HL-60 (cell line): ENCODE measurements at regions not wholly inside any gene's neighbourhood (a gene's known extent, or its start where the extent isn't known, plus 50 kb on each side); places are given as distances from the start of the nearest gene placed in this dataset.

ENCODE experiments used
- DNase-seq, 2 experiments: peaks; one replicate each; pipeline ENCODE4 v3.0.0-alpha.2; 2010 to 2020; ENCODE audit warnings: low read depth in 1 of 2, low spot score in 1 of 2
- H3K27ac ChIP-seq: fragments of 250-450 bp; sonication (Bioruptor Pico); replicated peaks from 2 replicates; pipeline ENCODE4 v1.5.1; 2020; ENCODE audit warnings: mild to moderate bottlenecking, moderate library complexity
- H3K27me3 ChIP-seq: fragments of 250-450 bp; sonication (Bioruptor Pico); 2 replicates; pipeline ENCODE4 v1.5.1; 2021; ENCODE audit warnings: mild to moderate bottlenecking, moderate library complexity; ENCODE audit not compliant: insufficient read depth, poor library complexity, severe bottlenecking
- H3K4me3 ChIP-seq: replicated peaks from 2 replicates; pipeline ENCODE4 v1.5.1; 2011; ENCODE audit warnings: mild to moderate bottlenecking, control low read depth, low read length; ENCODE audit not compliant: insufficient read depth
- GABPA ChIP-seq: IDR thresholded peaks from 2 replicates; pipeline ENCODE4 v1.6.1; 2012; ENCODE audit warnings: low read depth
- POLR2AphosphoS5 ChIP-seq: IDR thresholded peaks from 2 replicates; pipeline ENCODE4 v1.6.1; 2012; ENCODE audit warnings: low read depth
- SPI1 ChIP-seq: IDR thresholded peaks from 2 replicates; pipeline ENCODE4 v1.6.1; 2012; ENCODE audit warnings: low read depth, mild to moderate bottlenecking, borderline replicate concordance
- TF ChIP-seq, protein P1 (sequence below): IDR thresholded peaks from one replicate; pipeline ENCODE4 v1.5.1; 2011; ENCODE audit warnings: low read length, control low read depth, inconsistent platforms; ENCODE audit not compliant: insufficient read depth
- TF ChIP-seq, protein P2 (sequence below): IDR thresholded peaks from 2 replicates; pipeline ENCODE4 v1.6.1; 2012; ENCODE audit warnings: low read depth; ENCODE audit not compliant: insufficient replicate concordance

DNA sequence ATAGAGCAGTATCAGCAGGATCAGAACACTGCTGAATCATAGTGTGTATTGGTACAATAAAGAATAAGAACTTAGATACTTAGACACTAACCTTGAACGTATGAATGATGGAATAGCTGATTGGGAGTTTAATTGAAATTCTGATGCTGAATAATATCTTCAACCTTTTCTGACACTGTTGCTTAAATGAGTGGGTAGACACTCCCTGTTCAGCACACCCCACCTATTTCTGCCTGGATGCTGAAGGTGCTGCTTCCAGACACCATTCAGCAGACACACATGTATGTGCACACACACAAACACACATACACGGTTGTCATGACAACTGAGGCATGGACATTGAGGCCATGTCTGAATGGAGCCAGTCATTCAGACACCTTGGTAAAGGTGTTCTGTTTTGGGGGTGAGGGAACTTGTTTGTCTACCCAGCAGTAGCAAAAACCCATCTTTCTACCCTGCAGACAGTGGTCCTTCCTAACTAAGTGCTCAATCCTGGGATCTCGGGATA lies 54.3 kb downstream of the TMEM215 start:
- no peak overlapping the region for H3K4me3 ChIP-seq
- H3K27ac ChIP-seq: no peak overlapping the region
- DNase-seq: no peak
- TF ChIP-seq SPI1 (no peak), GABPA (no peak), POLR2AphosphoS5 (no peak)
- TF ChIP-seq, protein P1, sequence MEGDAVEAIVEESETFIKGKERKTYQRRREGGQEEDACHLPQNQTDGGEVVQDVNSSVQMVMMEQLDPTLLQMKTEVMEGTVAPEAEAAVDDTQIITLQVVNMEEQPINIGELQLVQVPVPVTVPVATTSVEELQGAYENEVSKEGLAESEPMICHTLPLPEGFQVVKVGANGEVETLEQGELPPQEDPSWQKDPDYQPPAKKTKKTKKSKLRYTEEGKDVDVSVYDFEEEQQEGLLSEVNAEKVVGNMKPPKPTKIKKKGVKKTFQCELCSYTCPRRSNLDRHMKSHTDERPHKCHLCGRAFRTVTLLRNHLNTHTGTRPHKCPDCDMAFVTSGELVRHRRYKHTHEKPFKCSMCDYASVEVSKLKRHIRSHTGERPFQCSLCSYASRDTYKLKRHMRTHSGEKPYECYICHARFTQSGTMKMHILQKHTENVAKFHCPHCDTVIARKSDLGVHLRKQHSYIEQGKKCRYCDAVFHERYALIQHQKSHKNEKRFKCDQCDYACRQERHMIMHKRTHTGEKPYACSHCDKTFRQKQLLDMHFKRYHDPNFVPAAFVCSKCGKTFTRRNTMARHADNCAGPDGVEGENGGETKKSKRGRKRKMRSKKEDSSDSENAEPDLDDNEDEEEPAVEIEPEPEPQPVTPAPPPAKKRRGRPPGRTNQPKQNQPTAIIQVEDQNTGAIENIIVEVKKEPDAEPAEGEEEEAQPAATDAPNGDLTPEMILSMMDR: no peak
- TF ChIP-seq, protein P2, sequence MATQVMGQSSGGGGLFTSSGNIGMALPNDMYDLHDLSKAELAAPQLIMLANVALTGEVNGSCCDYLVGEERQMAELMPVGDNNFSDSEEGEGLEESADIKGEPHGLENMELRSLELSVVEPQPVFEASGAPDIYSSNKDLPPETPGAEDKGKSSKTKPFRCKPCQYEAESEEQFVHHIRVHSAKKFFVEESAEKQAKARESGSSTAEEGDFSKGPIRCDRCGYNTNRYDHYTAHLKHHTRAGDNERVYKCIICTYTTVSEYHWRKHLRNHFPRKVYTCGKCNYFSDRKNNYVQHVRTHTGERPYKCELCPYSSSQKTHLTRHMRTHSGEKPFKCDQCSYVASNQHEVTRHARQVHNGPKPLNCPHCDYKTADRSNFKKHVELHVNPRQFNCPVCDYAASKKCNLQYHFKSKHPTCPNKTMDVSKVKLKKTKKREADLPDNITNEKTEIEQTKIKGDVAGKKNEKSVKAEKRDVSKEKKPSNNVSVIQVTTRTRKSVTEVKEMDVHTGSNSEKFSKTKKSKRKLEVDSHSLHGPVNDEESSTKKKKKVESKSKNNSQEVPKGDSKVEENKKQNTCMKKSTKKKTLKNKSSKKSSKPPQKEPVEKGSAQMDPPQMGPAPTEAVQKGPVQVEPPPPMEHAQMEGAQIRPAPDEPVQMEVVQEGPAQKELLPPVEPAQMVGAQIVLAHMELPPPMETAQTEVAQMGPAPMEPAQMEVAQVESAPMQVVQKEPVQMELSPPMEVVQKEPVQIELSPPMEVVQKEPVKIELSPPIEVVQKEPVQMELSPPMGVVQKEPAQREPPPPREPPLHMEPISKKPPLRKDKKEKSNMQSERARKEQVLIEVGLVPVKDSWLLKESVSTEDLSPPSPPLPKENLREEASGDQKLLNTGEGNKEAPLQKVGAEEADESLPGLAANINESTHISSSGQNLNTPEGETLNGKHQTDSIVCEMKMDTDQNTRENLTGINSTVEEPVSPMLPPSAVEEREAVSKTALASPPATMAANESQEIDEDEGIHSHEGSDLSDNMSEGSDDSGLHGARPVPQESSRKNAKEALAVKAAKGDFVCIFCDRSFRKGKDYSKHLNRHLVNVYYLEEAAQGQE: no peak
- no peaks in the 10 kb centered on the region for H3K27me3 ChIP-seq

GRCh38 chr9:32839013-32839885 lies 55.9 kb downstream of the TMEM215 start:
- TF ChIP-seq, protein P2: no peak
- no peak for TF ChIP-seq GABPA
- Histone ChIP-seq H3K4me3 (no peak overlapping the region), H3K27me3 (no peaks in the 10 kb centered on the region), H3K27ac (no peak overlapping the region)
- no peak for DNase-seq

DNA sequence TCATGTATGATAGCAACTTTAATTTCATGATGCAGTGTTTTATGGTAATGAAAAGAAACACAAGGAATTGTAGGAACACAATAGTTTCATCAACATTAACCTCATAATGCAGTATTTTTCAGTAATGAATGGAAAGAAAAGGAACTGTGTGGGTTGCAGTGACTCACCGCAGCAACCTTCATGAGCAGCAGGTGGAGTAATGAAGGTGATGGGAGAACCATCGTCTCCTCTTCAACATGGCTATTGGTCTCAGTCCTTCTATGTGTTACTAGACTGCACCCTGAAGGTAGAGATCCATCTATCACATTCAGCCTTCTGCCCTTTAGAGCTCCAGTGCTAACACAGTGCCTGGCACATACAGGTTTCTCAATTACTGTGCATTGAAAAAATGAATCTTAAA lies 58.0 kb downstream of the TMEM215 start:
- Histone ChIP-seq H3K4me3 (no peak overlapping the region), H3K27me3 (no peaks in the 10 kb centered on the region), H3K27ac (no peak overlapping the region)
- TF ChIP-seq, protein P2: no peak
- TF ChIP-seq GABPA (no peak), POLR2AphosphoS5 (no peak), SPI1 (no peak)
- TF ChIP-seq, protein P1: no peak
- DNase-seq: no peak
